Mesenchymal stem cell (in vitro differentiated cells and primary cell): ENCODE measurements at regions not wholly inside any gene's neighbourhood (a gene's known extent, or its start where the extent isn't known, plus 50 kb on each side); places are given as distances from the start of the nearest gene placed in this dataset.
A peak's percentile ranks its signal among the peaks of the same experiment; 100 is the strongest.

Experiments
- DNase-seq: peaks from one replicate; pipeline ENCODE4 v3.0.0-alpha.2; 2013
- H2AFZ ChIP-seq: one replicate; pipeline ENCODE4 v1.6.1; 2013; ENCODE audit warnings: low read depth, mild to moderate bottlenecking, control low read depth, inconsistent platforms, low read length, moderate library complexity
- H2AK5ac ChIP-seq: 2 replicates; pipeline ENCODE4 v1.6.1; 2013; ENCODE audit warnings: low read length, moderate library complexity, mild to moderate bottlenecking, inconsistent platforms; ENCODE audit not compliant: severe bottlenecking
- H2BK120ac ChIP-seq: one replicate; pipeline ENCODE4 v1.6.1; 2013; ENCODE audit warnings: low read depth, mild to moderate bottlenecking, inconsistent platforms, low read length, moderate library complexity
- H2BK12ac ChIP-seq, 2 experiments: one replicate each; pipeline ENCODE4 v1.6.1; 2013; ENCODE audit warnings: inconsistent platforms in 2 of 2, low read length in 2 of 2, mild to moderate bottlenecking in 2 of 2, moderate library complexity in 2 of 2, control low read depth in 1 of 2
- H2BK15ac ChIP-seq: one replicate; pipeline ENCODE4 v1.6.1; 2013; ENCODE audit warnings: mild to moderate bottlenecking, low read depth, inconsistent platforms; ENCODE audit not compliant: poor library complexity, severe bottlenecking
- H2BK5ac ChIP-seq: 2 replicates; pipeline ENCODE4 v1.6.1; 2013; ENCODE audit warnings: low read depth, mild to moderate bottlenecking, low read length, control low read depth, inconsistent platforms; ENCODE audit not compliant: poor library complexity, severe bottlenecking
- H3K14ac ChIP-seq, 2 experiments: one replicate each; pipeline ENCODE4 v1.6.1; 2013; ENCODE audit warnings: inconsistent platforms in 2 of 2, low read length in 2 of 2, control low read depth in 1 of 2, mild to moderate bottlenecking in 1 of 2, moderate library complexity in 1 of 2
- H3K18ac ChIP-seq, 2 experiments: one replicate each; pipeline ENCODE4 v1.6.1; 2013; ENCODE audit warnings: inconsistent platforms in 2 of 2, low read length in 2 of 2, control low read depth in 1 of 2, low read depth in 1 of 2, mild to moderate bottlenecking in 1 of 2
- H3K23ac ChIP-seq, 2 experiments: one replicate each; pipeline ENCODE4 v1.6.1; 2013; ENCODE audit warnings: inconsistent platforms in 2 of 2, low read length in 2 of 2, mild to moderate bottlenecking in 2 of 2, moderate library complexity in 2 of 2, control low read depth in 1 of 2
- H3K27ac ChIP-seq: 2 replicates; pipeline ENCODE4 v1.5.1; 2013; ENCODE audit warnings: mild to moderate bottlenecking, moderate library complexity, low read length, control low read depth, inconsistent platforms; ENCODE audit not compliant: poor library complexity, severe bottlenecking
- H3K27me3 ChIP-seq, 2 experiments: 2 replicates each; pipeline versions ENCODE4 v1.6.1 to v1.7.0; 2013; ENCODE audit warnings: low read length in 2 of 2, mild to moderate bottlenecking in 2 of 2, moderate library complexity in 2 of 2, control low read depth in 1 of 2, inconsistent platforms in 1 of 2; ENCODE audit not compliant: control insufficient read depth in 1 of 2, insufficient read depth in 1 of 2
- H3K36me3 ChIP-seq, 2 experiments: 2 replicates each; pipeline versions ENCODE4 v1.6.1 to v1.7.0; 2013; ENCODE audit warnings: low read length in 2 of 2, control low read depth in 1 of 2, inconsistent platforms in 1 of 2, low read depth in 1 of 2, mild to moderate bottlenecking in 1 of 2; ENCODE audit not compliant: insufficient read depth in 2 of 2, control insufficient read depth in 1 of 2
- H3K4ac ChIP-seq, 2 experiments: one replicate each; pipeline ENCODE4 v1.6.1; 2013; ENCODE audit warnings: inconsistent platforms in 2 of 2, low read length in 2 of 2, mild to moderate bottlenecking in 2 of 2, moderate library complexity in 2 of 2, control low read depth in 1 of 2, low read depth in 1 of 2
- H3K4me1 ChIP-seq: 2 replicates; pipeline ENCODE4 v1.6.1; 2013; ENCODE audit warnings: low read depth, low read length, control low read depth; ENCODE audit not compliant: control insufficient read depth, insufficient read depth
- H3K4me2 ChIP-seq: 2 replicates; pipeline ENCODE4 v1.6.1; 2013; ENCODE audit warnings: low read length, mild to moderate bottlenecking, inconsistent platforms; ENCODE audit not compliant: poor library complexity, severe bottlenecking
- H3K4me3 ChIP-seq, 2 experiments: 2 replicates each; pipeline versions ENCODE4 v1.5.1 to v1.7.0; 2013; ENCODE audit warnings: low read length in 2 of 2, mild to moderate bottlenecking in 2 of 2, control low read depth in 1 of 2, low read depth in 1 of 2; ENCODE audit not compliant: insufficient read depth in 1 of 2
- H3K79me1 ChIP-seq: replicated peaks from 2 replicates; pipeline ENCODE4 v1.6.1; 2013; ENCODE audit warnings: mild to moderate bottlenecking, control low read depth, low read length, inconsistent platforms; ENCODE audit not compliant: poor library complexity, severe bottlenecking
- H3K9ac ChIP-seq: 2 replicates; pipeline ENCODE4 v1.7.0; 2013; ENCODE audit warnings: mild to moderate bottlenecking, low read length, moderate library complexity
- H3K9me3 ChIP-seq: 2 replicates; pipeline ENCODE4 v1.7.0; 2013; ENCODE audit warnings: mild to moderate bottlenecking, low read length; ENCODE audit not compliant: control insufficient read depth
- H4K8ac ChIP-seq: one replicate; pipeline ENCODE4 v1.6.1; 2013; ENCODE audit warnings: inconsistent platforms, mild to moderate bottlenecking, low read length, moderate library complexity
- H4K91ac ChIP-seq: one replicate; pipeline ENCODE4 v1.6.1; 2013; ENCODE audit warnings: mild to moderate bottlenecking, low read length, inconsistent platforms
- WGBS: methylation state at CpG from one replicate; pipeline ENCODE4 v1.1.7; 2013; ENCODE audit warnings: mixed read lengths; 5-methylcytosine and 5-hydroxymethylcytosine counted together

DNA sequence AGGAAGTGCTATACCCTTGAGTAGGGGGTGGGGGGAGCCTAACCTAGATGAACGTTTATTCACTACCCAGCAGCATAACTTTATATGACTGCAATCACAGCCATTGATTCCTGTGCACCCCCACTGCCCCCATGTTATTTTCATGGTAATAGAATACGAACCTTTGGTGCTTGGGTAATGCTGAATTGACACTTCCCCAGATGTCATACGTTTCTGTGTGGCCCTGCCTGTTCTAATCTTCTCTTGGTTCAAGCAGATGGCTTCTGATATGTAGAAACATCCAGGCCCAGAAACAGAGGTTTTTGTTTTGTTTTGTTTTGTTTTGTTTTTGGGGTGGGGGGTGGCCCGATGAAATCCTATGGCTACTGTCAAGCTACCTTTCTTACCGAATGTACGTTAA lies 237.9 kb upstream of the TOPAZ1 start:
- Histone ChIP-seq H3K9ac (no peak overlapping the region), H3K4me1 (peaks cover 9% of the 10 kb centered on the region), H3K27me3 (no peaks in the 10 kb centered on the region), H3K18ac (no peak overlapping the region), H3K27ac (no peak overlapping the region), H3K4me3 (peak overlapping the region in 1 of 2 experiments; percentile 25), H3K23ac (no peak overlapping the region), H2BK12ac (no peak overlapping the region), H3K14ac (no peak overlapping the region), H2AK5ac (no peak overlapping the region), H2BK5ac (no peak overlapping the region), H3K4me2 (no peak overlapping the region), H4K91ac (no peak overlapping the region), H3K79me1 (no peaks in the 10 kb centered on the region), H3K9me3 (no peaks in the 10 kb centered on the region), H2BK15ac (no peak overlapping the region), H2AFZ (no peak overlapping the region), H2BK120ac (no peak overlapping the region), H4K8ac (no peak overlapping the region), H3K4ac (no peak overlapping the region), H3K36me3 (peaks cover 0 to 10% of the 10 kb centered on the region in 2 experiments)
- no peak for DNase-seq
- 90% methylated on average over 5 of the region's 6 CpGs for WGBS

DNA sequence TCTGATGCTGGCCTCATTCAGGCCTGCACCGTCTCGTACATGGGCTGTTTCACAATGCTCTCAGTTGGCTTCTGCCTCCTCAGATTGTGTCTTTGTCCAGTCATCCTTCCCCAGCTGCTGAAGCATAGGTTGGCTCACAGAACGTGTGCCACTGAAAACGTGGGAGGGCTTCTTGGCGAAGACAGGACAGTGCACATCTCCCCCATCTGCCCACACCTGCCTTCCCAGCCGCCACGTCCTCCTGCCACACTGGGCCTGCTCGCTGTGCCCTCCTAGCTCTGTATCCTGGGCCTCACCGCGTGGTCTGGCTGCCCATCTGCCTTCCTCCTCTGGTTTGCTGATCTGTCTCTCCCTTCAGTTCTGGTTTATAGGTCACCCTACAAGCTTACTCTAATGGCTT lies 230.0 kb upstream of the TOPAZ1 start:
- H3K23ac ChIP-seq = no peak overlapping the region
- no peak overlapping the region for H4K91ac ChIP-seq
- no peak overlapping the region for H3K4me2 ChIP-seq
- H3K4me1 ChIP-seq = peaks cover 3% of the 10 kb centered on the region
- H3K27ac ChIP-seq = no peak overlapping the region
- DNase-seq = no peak
- H3K18ac ChIP-seq = no peak overlapping the region
- no peak overlapping the region for H3K4ac ChIP-seq
- H2BK5ac ChIP-seq = no peak overlapping the region
- no peak overlapping the region for H3K9ac ChIP-seq
- H3K14ac ChIP-seq = no peak overlapping the region
- no peak overlapping the region for H2BK120ac ChIP-seq
- no peak overlapping the region for H3K4me3 ChIP-seq
- H3K27me3 ChIP-seq = no peaks in the 10 kb centered on the region
- H2AK5ac ChIP-seq = no peak overlapping the region
- WGBS = 84% methylated on average over 10 of the region's 10 CpGs
- H3K36me3 ChIP-seq = peaks cover 34 to 50% of the 10 kb centered on the region in 2 experiments
- no peak overlapping the region for H2BK12ac ChIP-seq
- peaks cover 5% of the 10 kb centered on the region for H3K79me1 ChIP-seq
- no peaks in the 10 kb centered on the region for H3K9me3 ChIP-seq
- H4K8ac ChIP-seq = no peak overlapping the region
- no peak overlapping the region for H2BK15ac ChIP-seq
- no peak overlapping the region for H2AFZ ChIP-seq

DNA sequence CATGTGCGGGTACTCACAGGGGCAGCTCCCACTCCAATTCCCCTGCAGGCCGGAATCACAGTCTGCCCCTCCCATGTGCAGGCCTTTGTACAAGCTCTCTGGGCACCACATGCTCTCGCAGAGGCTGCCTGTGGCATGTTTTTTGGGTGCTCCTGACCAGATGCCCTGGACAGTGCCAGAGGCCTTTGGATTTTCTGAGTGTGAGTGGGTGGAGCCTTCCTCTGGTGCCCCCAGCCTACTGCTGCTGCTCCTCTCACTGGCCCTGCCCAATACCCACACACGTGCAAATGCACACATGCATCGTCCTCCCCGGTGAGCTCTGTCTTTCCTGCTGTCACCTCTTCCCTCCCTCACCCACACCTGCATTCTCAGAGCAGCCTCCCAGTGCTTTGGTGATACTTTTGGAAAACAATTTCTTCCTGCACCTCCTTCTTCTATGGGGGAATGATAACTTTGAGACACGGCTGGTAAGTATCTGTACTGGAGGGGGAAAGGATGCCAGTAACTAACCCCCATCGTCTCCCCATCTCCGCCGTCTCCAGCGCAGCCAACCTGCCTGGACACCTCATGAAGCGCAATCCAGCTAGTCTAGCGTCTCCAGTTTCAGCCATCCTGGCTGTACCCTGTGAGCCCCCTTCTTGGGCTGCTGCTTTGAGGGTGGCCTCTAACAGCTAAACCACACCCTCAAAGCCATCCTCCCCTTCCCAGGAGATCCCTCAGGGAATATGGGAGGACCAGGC lies 229.4 kb upstream of the TOPAZ1 start:
- H2BK15ac ChIP-seq = no peak overlapping the region
- no peak overlapping the region for H3K18ac ChIP-seq
- no peak overlapping the region for H3K9ac ChIP-seq
- no peak overlapping the region for H2AK5ac ChIP-seq
- H4K91ac ChIP-seq = no peak overlapping the region
- no peak overlapping the region for H3K4me3 ChIP-seq
- no peak for DNase-seq
- no peak overlapping the region for H3K27ac ChIP-seq
- 92% methylated on average over 13 of the region's 13 CpGs for WGBS
- peaks cover 5% of the 10 kb centered on the region for H3K79me1 ChIP-seq
- H3K4me1 ChIP-seq = peaks cover 6% of the 10 kb centered on the region
- H3K14ac ChIP-seq = no peak overlapping the region
- H2BK12ac ChIP-seq = no peak overlapping the region
- H3K36me3 ChIP-seq = peaks cover 38 to 54% of the 10 kb centered on the region in 2 experiments
- no peak overlapping the region for H3K4me2 ChIP-seq
- H3K4ac ChIP-seq = no peak overlapping the region
- H4K8ac ChIP-seq = no peak overlapping the region
- no peak overlapping the region for H3K23ac ChIP-seq
- no peak overlapping the region for H2BK5ac ChIP-seq
- H3K27me3 ChIP-seq = no peaks in the 10 kb centered on the region
- H2BK120ac ChIP-seq = no peak overlapping the region
- H2AFZ ChIP-seq = no peak overlapping the region
- no peaks in the 10 kb centered on the region for H3K9me3 ChIP-seq

DNA sequence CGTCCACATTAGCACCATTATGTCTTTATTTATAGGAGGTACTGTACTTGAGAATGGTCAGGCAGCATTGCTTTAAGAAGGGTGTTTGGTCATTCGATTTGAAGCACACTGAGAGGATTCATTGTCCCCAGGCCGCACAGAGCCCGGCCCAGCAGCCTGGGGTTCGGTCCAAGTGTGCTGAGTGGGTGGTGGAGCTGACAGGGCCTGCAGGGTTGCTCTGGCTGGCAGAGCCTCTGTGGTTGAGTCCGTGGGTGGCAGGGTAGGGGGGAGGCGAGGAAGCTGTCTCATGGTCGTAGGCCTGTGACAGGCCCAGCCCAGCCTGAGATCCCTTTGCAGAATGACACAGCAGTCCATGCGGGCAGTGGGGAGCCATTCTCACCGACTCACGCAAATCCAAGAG lies 227.7 kb upstream of the TOPAZ1 start:
- WGBS = 86% methylated on average over 11 of the region's 11 CpGs
- Histone ChIP-seq H2BK12ac (no peak overlapping the region), H3K4me3 (no peak overlapping the region), H3K4me2 (no peak overlapping the region), H2BK5ac (no peak overlapping the region), H3K4me1 (peaks cover 6% of the 10 kb centered on the region), H2BK15ac (no peak overlapping the region), H3K9ac (no peak overlapping the region), H3K18ac (no peak overlapping the region), H3K4ac (no peak overlapping the region), H3K9me3 (no peaks in the 10 kb centered on the region), H3K27me3 (no peaks in the 10 kb centered on the region), H4K91ac (no peak overlapping the region), H3K36me3 (peaks cover 38 to 61% of the 10 kb centered on the region in 2 experiments), H2BK120ac (no peak overlapping the region), H3K27ac (no peak overlapping the region), H2AK5ac (no peak overlapping the region), H4K8ac (no peak overlapping the region), H2AFZ (no peak overlapping the region), H3K79me1 (peaks cover 5% of the 10 kb centered on the region), H3K23ac (no peak overlapping the region), H3K14ac (no peak overlapping the region)
- DNase-seq = no peak
